ENCODE measurements at regions not wholly inside any gene's neighbourhood (a gene's known extent, or its start where the extent isn't known, plus 50 kb on each side); places are given as distances from the start of the nearest gene placed in this dataset.
"Not testable (repeated sequence)": the region's sequence is repeated elsewhere in the genome, so short reads cannot be mapped to it uniquely, and the experiment has no call there.

DNA sequence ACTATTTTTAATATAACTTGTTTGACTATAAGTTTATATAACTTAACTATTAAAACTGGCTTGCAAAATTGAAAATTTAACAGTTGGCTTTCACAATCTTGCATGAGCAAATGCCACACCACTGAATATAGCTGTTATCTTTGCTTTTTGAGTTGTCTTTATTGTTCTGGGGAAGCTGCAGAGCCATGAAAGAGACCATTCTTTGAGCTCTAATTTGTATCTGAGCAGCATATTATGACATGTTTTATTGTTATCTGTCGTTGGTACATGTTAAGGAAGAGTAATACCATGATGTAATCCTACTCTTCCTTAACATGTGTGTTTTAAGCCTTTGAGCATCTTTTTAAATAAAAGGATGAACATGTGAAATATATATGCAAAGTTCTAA is 97.1 kb upstream of the ANK2 start:
- H3K27ac Mint-ChIP-seq, result no peak overlapping the region
- WGBS (ENCODE audit: insufficient coverage), result no CpG with 5 or more reads among the region's 1 CpG
- H3K4me3 Mint-ChIP-seq, result no peak overlapping the region
- H3K36me3 ChIP-seq (ENCODE audit: control insufficient read depth in 2 of 2, extremely low read depth in 1 of 2, insufficient read depth in 1 of 2, low read length in 1 of 2), result no peaks in the 10 kb centered on the region
- H3K9me3 Mint-ChIP-seq, result no peaks in the 10 kb centered on the region
- H3K4me3 ChIP-seq (ENCODE audit: control insufficient read depth in 1 of 2, extremely low read depth in 1 of 2, low read length in 1 of 2), result no peak overlapping the region
- CTCF ChIA-PET, result interaction anchor here (1.0 to 1.5 kb wide), 4 partner anchors 9 to 316 kb away, joined by 3 to 6 read pairs (median 4); no protein-coding TSS in a partner anchor
- ATAC-seq (replicated peaks in 1 of 4), result no peak
- POLR2A ChIA-PET, result no interaction called here
- no peak overlapping the region for H3K27ac ChIP-seq (ENCODE audit: low read length)
- H3K36me3 Mint-ChIP-seq, result no peaks in the 10 kb centered on the region
- DNase-seq, result no peak
- no peaks in the 10 kb centered on the region for H3K4me1 ChIP-seq (ENCODE audit: control insufficient read depth in 1 of 2, extremely low read depth in 1 of 2, insufficient read depth in 2 of 2, low read length in 2 of 2)
- peaks cover 5 to 15% of the 10 kb centered on the region in 2 donors for H3K27me3 Mint-ChIP-seq
- no peaks in the 10 kb centered on the region for H3K27me3 ChIP-seq (replicated peaks in 1 of 2; ENCODE audit: control insufficient read depth in 2 of 2, extremely low read depth in 1 of 2, insufficient read depth in 2 of 2, low read length in 1 of 2)
- peaks cover 0 to 2% (median 2%) of the 10 kb centered on the region in 3 donors for H3K4me1 Mint-ChIP-seq
- no peaks in the 10 kb centered on the region for H3K9me3 ChIP-seq

- H3K36me3 Mint-ChIP-seq, result no peaks in the 10 kb centered on the region
- peaks cover 0 to 2% (median 2%) of the 10 kb centered on the region in 3 donors for H3K4me1 Mint-ChIP-seq
- no CpG with 5 or more reads among the region's 3 CpGs for WGBS (ENCODE audit: insufficient coverage)
- H3K4me1 ChIP-seq (ENCODE audit: control insufficient read depth in 1 of 2, extremely low read depth in 1 of 2, insufficient read depth in 2 of 2, low read length in 2 of 2), result no peaks in the 10 kb centered on the region
- no peak overlapping the region for H3K27ac Mint-ChIP-seq
- H3K27me3 Mint-ChIP-seq, result peaks cover 4 to 15% of the 10 kb centered on the region in 2 donors
- H3K4me3 Mint-ChIP-seq, result no peak overlapping the region
- H3K27me3 ChIP-seq (replicated peaks in 1 of 2; ENCODE audit: control insufficient read depth in 2 of 2, extremely low read depth in 1 of 2, insufficient read depth in 2 of 2, low read length in 1 of 2), result no peaks in the 10 kb centered on the region
- no peaks in the 10 kb centered on the region for H3K9me3 Mint-ChIP-seq
- ChIA-PET CTCF (interaction anchor here (1.2 to 1.3 kb wide), 2 partner anchors 9 to 14 kb away, joined by 3 to 4 read pairs; no protein-coding TSS in a partner anchor), POLR2A (no interaction called here)
- no peaks in the 10 kb centered on the region for H3K36me3 ChIP-seq (ENCODE audit: control insufficient read depth in 2 of 2, extremely low read depth in 1 of 2, insufficient read depth in 1 of 2, low read length in 1 of 2)
- H3K27ac ChIP-seq (ENCODE audit: low read length), result no peak overlapping the region
- no peak for DNase-seq
- ATAC-seq (replicated peaks in 1 of 4), result no peak
- H3K4me3 ChIP-seq (ENCODE audit: control insufficient read depth in 1 of 2, extremely low read depth in 1 of 2, low read length in 1 of 2), result no peak overlapping the region
- no peaks in the 10 kb centered on the region for H3K9me3 ChIP-seq
Measured at GRCh38 chr4:112953262-112953661, 96.2 kb upstream of the ANK2 start.

DNA sequence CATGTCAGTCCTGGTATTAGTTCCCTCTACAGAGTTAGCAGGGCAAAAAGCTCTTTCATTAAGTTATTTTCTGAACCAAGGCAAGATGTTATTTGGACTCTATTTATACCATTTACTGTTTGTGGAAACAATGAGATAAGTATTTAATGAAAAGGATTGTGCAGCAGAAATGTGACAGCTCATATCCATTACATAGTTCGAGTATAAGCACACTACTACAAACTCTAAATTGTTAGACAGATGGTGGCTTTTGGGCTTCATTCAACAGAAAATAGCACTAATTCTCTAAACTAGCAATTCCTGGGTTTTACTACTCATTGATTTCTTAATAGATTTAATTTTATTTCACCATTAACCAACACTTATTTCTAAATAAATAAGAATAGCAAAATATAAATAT is 95.2 kb upstream of the ANK2 start:
- Mint-ChIP-seq H3K27ac (no peak overlapping the region), H3K9me3 (no peaks in the 10 kb centered on the region), H3K4me1 (peaks cover 0 to 2% (median 2%) of the 10 kb centered on the region in 3 donors), H3K36me3 (no peaks in the 10 kb centered on the region), H3K27me3 (peaks cover 3 to 9% of the 10 kb centered on the region in 2 donors), H3K4me3 (no peak overlapping the region)
- no peak for ATAC-seq (replicated peaks in 1 of 4)
- Histone ChIP-seq H3K27ac (ENCODE audit: low read length) (no peak overlapping the region), H3K36me3 (ENCODE audit: control insufficient read depth in 2 of 2, extremely low read depth in 1 of 2, insufficient read depth in 1 of 2, low read length in 1 of 2) (no peaks in the 10 kb centered on the region), H3K4me3 (ENCODE audit: control insufficient read depth in 1 of 2, extremely low read depth in 1 of 2, low read length in 1 of 2) (no peak overlapping the region), H3K27me3 (replicated peaks in 1 of 2; ENCODE audit: control insufficient read depth in 2 of 2, extremely low read depth in 1 of 2, insufficient read depth in 2 of 2, low read length in 1 of 2) (no peaks in the 10 kb centered on the region), H3K4me1 (ENCODE audit: control insufficient read depth in 1 of 2, extremely low read depth in 1 of 2, insufficient read depth in 2 of 2, low read length in 2 of 2) (no peaks in the 10 kb centered on the region), H3K9me3 (no peaks in the 10 kb centered on the region)
- CTCF ChIA-PET, result no interaction called here
- DNase-seq, result no peak
- WGBS (ENCODE audit: insufficient coverage), result no CpG with 5 or more reads among the region's 1 CpG
- POLR2A ChIA-PET, result no interaction called here

GRCh38 chr4:112956484-112956896 is 93.0 kb upstream of the ANK2 start:
- DNase-seq (no peak), ATAC-seq (replicated peaks in 1 of 4) (no peak)
- 80% methylated on average over 1 of the region's 6 CpGs for WGBS (ENCODE audit: insufficient coverage)
- Mint-ChIP-seq H3K4me1 (peaks cover 0 to under 1% (median under 1%) of the 10 kb centered on the region in 3 donors), H3K4me3 (no peak overlapping the region), H3K27me3 (peaks cover 3 to 4% of the 10 kb centered on the region in 2 donors), H3K36me3 (no peaks in the 10 kb centered on the region), H3K27ac (no peak overlapping the region), H3K9me3 (no peaks in the 10 kb centered on the region)
- CTCF ChIA-PET, result no interaction called here
- Histone ChIP-seq H3K4me3 (ENCODE audit: control insufficient read depth in 1 of 2, extremely low read depth in 1 of 2, low read length in 1 of 2) (no peak overlapping the region), H3K36me3 (ENCODE audit: control insufficient read depth in 2 of 2, extremely low read depth in 1 of 2, insufficient read depth in 1 of 2, low read length in 1 of 2) (no peaks in the 10 kb centered on the region), H3K9me3 (no peaks in the 10 kb centered on the region), H3K4me1 (ENCODE audit: control insufficient read depth in 1 of 2, extremely low read depth in 1 of 2, insufficient read depth in 2 of 2, low read length in 2 of 2) (no peaks in the 10 kb centered on the region), H3K27ac (ENCODE audit: low read length) (no peak overlapping the region), H3K27me3 (replicated peaks in 1 of 2; ENCODE audit: control insufficient read depth in 2 of 2, extremely low read depth in 1 of 2, insufficient read depth in 2 of 2, low read length in 1 of 2) (no peaks in the 10 kb centered on the region)
- POLR2A ChIA-PET, result no interaction called here

GRCh38 chr4:112957764-112958163 is 91.7 kb upstream of the ANK2 start:
- CTCF ChIA-PET; H3K36me3 Mint-ChIP-seq; H3K4me1 Mint-ChIP-seq; H3K4me1 ChIP-seq (ENCODE audit: control insufficient read depth in 1 of 2, extremely low read depth in 1 of 2, insufficient read depth in 2 of 2, low read length in 2 of 2); H3K36me3 ChIP-seq (ENCODE audit: control insufficient read depth in 2 of 2, extremely low read depth in 1 of 2, insufficient read depth in 1 of 2, low read length in 1 of 2); H3K9me3 Mint-ChIP-seq; H3K27me3 ChIP-seq (replicated peaks in 1 of 2; ENCODE audit: control insufficient read depth in 2 of 2, extremely low read depth in 1 of 2, insufficient read depth in 2 of 2, low read length in 1 of 2); H3K4me3 ChIP-seq (ENCODE audit: control insufficient read depth in 1 of 2, extremely low read depth in 1 of 2, low read length in 1 of 2); H3K27ac ChIP-seq (ENCODE audit: low read length); POLR2A ChIA-PET; DNase-seq; ATAC-seq (replicated peaks in 1 of 4); H3K9me3 ChIP-seq; H3K4me3 Mint-ChIP-seq; H3K27me3 Mint-ChIP-seq; H3K27ac Mint-ChIP-seq: not testable (repeated sequence)
- no CpG with 5 or more reads among the region's 31 CpGs for WGBS (ENCODE audit: insufficient coverage)

- ChIA-PET CTCF (interaction anchor here in 1 of 2 donors (1.0 kb wide), 1 partner anchor 14 kb away, joined by 4 read pairs; no protein-coding TSS in a partner anchor), POLR2A (no interaction called here)
- H3K4me3 Mint-ChIP-seq, result no peak overlapping the region
- H3K4me3 ChIP-seq (ENCODE audit: control insufficient read depth in 1 of 2, extremely low read depth in 1 of 2, low read length in 1 of 2), result no peak overlapping the region
- H3K36me3 ChIP-seq (ENCODE audit: control insufficient read depth in 2 of 2, extremely low read depth in 1 of 2, insufficient read depth in 1 of 2, low read length in 1 of 2), result no peaks in the 10 kb centered on the region
- peaks cover 0 to 3% of the 10 kb centered on the region in 2 donors for H3K27me3 Mint-ChIP-seq
- no peaks in the 10 kb centered on the region for H3K4me1 ChIP-seq (ENCODE audit: control insufficient read depth in 1 of 2, extremely low read depth in 1 of 2, insufficient read depth in 2 of 2, low read length in 2 of 2)
- DNase-seq (no peak), ATAC-seq (replicated peaks in 1 of 4) (no peak)
- H3K27me3 ChIP-seq (replicated peaks in 1 of 2; ENCODE audit: control insufficient read depth in 2 of 2, extremely low read depth in 1 of 2, insufficient read depth in 2 of 2, low read length in 1 of 2), result no peaks in the 10 kb centered on the region
- H3K27ac Mint-ChIP-seq, result no peak overlapping the region
- 100% methylated on average over 2 of the region's 5 CpGs for WGBS (ENCODE audit: insufficient coverage)
- no peaks in the 10 kb centered on the region for H3K36me3 Mint-ChIP-seq
- H3K27ac ChIP-seq (ENCODE audit: low read length), result no peak overlapping the region
- H3K4me1 Mint-ChIP-seq, result no peaks in the 10 kb centered on the region
- peaks cover 4 to 8% (median 8%) of the 10 kb centered on the region in 3 donors for H3K9me3 Mint-ChIP-seq
- H3K9me3 ChIP-seq, result no peaks in the 10 kb centered on the region
Measured at GRCh38 chr4:112966701-112967488, 82.6 kb upstream of the ANK2 start.
